Endothelial cell of umbilical vein (primary cell): ENCODE measurements at regions not wholly inside any gene's neighbourhood (a gene's known extent, or its start where the extent isn't known, plus 50 kb on each side); places are given as distances from the start of the nearest gene placed in this dataset.

ENCODE experiments used
- EZH2 ChIP-seq: IDR thresholded peaks from 2 replicates; pipeline ENCODE4 v1.6.1; 2012; ENCODE audit warnings: borderline replicate concordance, low read depth, mild to moderate bottlenecking, moderate library complexity, low read length, inconsistent platforms; ENCODE audit not compliant: severe bottlenecking
- FOS ChIP-seq: IDR thresholded peaks from 2 replicates; pipeline ENCODE4 v1.6.1; 2011; ENCODE audit warnings: mild to moderate bottlenecking, low read length, moderate library complexity, borderline replicate concordance; ENCODE audit not compliant: insufficient read depth
- GATA2 ChIP-seq: IDR thresholded peaks from 2 replicates; pipeline ENCODE4 v1.7.0; 2011; ENCODE audit warnings: low read depth, mild to moderate bottlenecking, moderate library complexity, mixed read lengths, low read length; ENCODE audit not compliant: insufficient read length, insufficient read depth
- TF ChIP-seq, protein P1 (sequence below), 2 donors: IDR thresholded peaks; 1 replicate in 1 of 2; 2 replicates in 1 of 2; pipeline ENCODE4 v1.5.1; 2011; ENCODE audit warnings: low read length in 2 of 2, mild to moderate bottlenecking in 2 of 2, moderate library complexity in 2 of 2, control low read depth in 1 of 2, inconsistent platforms in 1 of 2, low read depth in 1 of 2; ENCODE audit not compliant: insufficient read depth in 1 of 2; ENCODE audit errors: extremely low read depth in 1 of 2
- TF ChIP-seq, protein P2 (sequence below): IDR thresholded peaks from 2 replicates; pipeline ENCODE4 v1.6.1; 2011; ENCODE audit not compliant: insufficient read depth, insufficient read length

DNA sequence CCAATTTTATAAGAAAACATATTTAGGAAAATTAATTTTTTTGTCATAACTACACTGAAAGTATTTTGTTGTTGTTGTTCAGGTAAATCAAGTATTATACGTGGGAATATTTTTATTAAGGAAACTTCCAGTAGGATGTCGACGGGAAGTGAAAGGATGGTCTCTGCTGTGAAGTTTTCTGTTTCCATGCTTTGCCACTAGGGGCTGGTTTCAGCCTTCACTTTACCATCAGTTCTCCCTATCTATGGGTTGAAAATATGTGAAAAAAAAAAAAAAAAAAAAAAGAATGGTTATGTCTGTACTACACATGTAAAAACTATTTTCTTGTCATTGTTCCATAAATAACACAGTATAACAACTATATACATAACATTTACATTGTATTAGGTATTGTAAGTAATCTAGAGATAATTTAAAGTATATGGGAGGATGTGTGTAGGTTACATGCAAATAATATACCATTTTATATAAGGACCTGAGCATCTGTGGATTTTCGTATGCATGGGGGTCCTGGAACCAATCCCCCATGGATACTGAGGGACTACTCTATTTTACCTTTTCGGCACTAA lies 136.7 kb downstream of the SMAD6 start:
- TF ChIP-seq, protein P1, sequence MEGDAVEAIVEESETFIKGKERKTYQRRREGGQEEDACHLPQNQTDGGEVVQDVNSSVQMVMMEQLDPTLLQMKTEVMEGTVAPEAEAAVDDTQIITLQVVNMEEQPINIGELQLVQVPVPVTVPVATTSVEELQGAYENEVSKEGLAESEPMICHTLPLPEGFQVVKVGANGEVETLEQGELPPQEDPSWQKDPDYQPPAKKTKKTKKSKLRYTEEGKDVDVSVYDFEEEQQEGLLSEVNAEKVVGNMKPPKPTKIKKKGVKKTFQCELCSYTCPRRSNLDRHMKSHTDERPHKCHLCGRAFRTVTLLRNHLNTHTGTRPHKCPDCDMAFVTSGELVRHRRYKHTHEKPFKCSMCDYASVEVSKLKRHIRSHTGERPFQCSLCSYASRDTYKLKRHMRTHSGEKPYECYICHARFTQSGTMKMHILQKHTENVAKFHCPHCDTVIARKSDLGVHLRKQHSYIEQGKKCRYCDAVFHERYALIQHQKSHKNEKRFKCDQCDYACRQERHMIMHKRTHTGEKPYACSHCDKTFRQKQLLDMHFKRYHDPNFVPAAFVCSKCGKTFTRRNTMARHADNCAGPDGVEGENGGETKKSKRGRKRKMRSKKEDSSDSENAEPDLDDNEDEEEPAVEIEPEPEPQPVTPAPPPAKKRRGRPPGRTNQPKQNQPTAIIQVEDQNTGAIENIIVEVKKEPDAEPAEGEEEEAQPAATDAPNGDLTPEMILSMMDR (IDR thresholded peaks at IDR 0.05; ENCODE audit: extremely low read depth in 1 of 2, insufficient read depth in 1 of 2, low read depth in 1 of 2, low read length in 2 of 2) = peak; percentile 59 to 63
- TF ChIP-seq FOS (no peak), EZH2 (no peak), GATA2 (no peak)
- TF ChIP-seq, protein P2, sequence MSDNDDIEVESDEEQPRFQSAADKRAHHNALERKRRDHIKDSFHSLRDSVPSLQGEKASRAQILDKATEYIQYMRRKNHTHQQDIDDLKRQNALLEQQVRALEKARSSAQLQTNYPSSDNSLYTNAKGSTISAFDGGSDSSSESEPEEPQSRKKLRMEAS = no peak
